ENCODE measurements at regions not wholly inside any gene's neighbourhood (a gene's known extent, or its start where the extent isn't known, plus 50 kb on each side); places are given as distances from the start of the nearest gene placed in this dataset.

DNA sequence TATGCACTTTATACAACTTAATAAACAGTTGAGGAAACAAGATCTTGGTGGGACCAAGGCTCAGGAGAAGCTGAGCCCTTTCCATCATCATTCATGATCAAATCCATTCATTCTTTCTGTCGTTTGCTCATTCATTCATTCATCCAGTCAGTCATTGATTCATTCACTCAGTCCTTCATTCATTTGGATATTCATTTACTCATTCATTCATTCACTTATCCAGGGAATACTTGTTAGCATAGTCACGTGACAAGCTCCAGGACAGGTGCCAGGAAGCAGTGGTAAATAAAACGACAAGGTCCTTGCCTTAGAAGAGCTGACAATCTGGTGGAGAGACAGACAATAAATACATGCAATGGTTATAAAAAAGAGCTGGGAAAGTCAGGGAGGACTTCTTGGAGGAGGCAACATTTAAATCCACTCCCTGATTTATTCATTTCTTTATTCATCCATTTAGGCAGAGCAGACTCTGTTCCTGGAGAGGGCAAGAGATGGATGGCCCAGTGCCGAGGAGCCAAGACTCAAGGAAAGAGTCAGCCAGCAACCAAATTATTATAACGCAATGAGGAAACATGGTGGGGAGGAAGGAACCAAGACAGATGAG is 74.1 kb upstream of the CASZ1 start:
- DNase-seq (no peak), ATAC-seq (ENCODE audit: insufficient read depth, low FRiP score) (no peak)
- TF ChIP-seq, protein P1, sequence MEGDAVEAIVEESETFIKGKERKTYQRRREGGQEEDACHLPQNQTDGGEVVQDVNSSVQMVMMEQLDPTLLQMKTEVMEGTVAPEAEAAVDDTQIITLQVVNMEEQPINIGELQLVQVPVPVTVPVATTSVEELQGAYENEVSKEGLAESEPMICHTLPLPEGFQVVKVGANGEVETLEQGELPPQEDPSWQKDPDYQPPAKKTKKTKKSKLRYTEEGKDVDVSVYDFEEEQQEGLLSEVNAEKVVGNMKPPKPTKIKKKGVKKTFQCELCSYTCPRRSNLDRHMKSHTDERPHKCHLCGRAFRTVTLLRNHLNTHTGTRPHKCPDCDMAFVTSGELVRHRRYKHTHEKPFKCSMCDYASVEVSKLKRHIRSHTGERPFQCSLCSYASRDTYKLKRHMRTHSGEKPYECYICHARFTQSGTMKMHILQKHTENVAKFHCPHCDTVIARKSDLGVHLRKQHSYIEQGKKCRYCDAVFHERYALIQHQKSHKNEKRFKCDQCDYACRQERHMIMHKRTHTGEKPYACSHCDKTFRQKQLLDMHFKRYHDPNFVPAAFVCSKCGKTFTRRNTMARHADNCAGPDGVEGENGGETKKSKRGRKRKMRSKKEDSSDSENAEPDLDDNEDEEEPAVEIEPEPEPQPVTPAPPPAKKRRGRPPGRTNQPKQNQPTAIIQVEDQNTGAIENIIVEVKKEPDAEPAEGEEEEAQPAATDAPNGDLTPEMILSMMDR (IDR thresholded peaks at IDR 0.05; ENCODE audit: control extremely low read depth, extremely low read depth) = no peak
- no peaks in the 10 kb centered on the region for H3K9me3 ChIP-seq (ENCODE audit: control insufficient read depth in 4 of 4, insufficient read depth in 3 of 4, low read length in 3 of 4)
- no peak overlapping the region for H3K4me3 ChIP-seq
- no peak overlapping the region for H3K9ac ChIP-seq (ENCODE audit: insufficient read depth in 1 of 2, low read length in 2 of 2)
- WGBS, 2 donors = 66% methylated on average over 5 of the region's 5 CpGs
- H3K27me3 ChIP-seq (ENCODE audit: control insufficient read depth in 3 of 3, insufficient read depth in 3 of 3, low read length in 2 of 3) = peaks cover 0 to 2% (median 0%) of the 10 kb centered on the region in 3 donors
- H3K27ac ChIP-seq (ENCODE audit: low read depth in 1 of 2, low read length in 1 of 2) = no peak overlapping the region
- H3K36me3 ChIP-seq (ENCODE audit: control insufficient read depth in 4 of 4, insufficient read depth in 4 of 4, low read length in 4 of 4) = no peaks in the 10 kb centered on the region
- H3K4me1 ChIP-seq (ENCODE audit: control insufficient read depth in 5 of 5, insufficient read depth in 5 of 5, low read length in 5 of 5) = peaks cover 0 to 17% (median 0%) of the 10 kb centered on the region in 5 donors

DNA sequence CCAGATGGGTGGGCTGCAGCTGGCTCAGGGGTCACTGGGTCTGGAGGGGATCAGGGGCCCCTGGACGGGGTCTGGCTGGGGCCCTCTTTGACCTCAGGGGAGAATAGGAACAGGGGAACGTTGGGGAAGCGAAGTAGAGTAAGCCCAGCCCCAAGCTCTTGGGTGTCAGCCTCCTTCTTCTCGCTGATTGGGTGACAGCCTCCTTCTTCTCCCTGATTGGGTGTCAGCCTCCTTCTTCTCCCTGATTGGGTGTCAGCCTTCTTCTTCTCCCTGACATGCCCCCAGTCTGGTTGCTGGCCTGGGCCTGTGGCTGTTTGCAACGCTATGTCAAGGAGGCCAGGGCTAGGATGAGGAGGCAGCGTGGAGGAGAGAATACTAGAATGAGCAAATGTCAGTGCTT is 76.7 kb upstream of the CASZ1 start:
- no peaks in the 10 kb centered on the region for H3K36me3 ChIP-seq (ENCODE audit: control insufficient read depth in 4 of 4, insufficient read depth in 4 of 4, low read length in 4 of 4)
- no peak overlapping the region for H3K27ac ChIP-seq (ENCODE audit: low read depth in 1 of 2, low read length in 1 of 2)
- TF ChIP-seq, protein P1 (IDR thresholded peaks at IDR 0.05; ENCODE audit: control extremely low read depth, extremely low read depth) = no peak
- no peaks in the 10 kb centered on the region for H3K9me3 ChIP-seq (ENCODE audit: control insufficient read depth in 4 of 4, insufficient read depth in 3 of 4, low read length in 3 of 4)
- no peaks in the 10 kb centered on the region for H3K27me3 ChIP-seq (ENCODE audit: control insufficient read depth in 3 of 3, insufficient read depth in 3 of 3, low read length in 2 of 3)
- H3K9ac ChIP-seq (ENCODE audit: insufficient read depth in 1 of 2, low read length in 2 of 2) = no peak overlapping the region
- peaks cover 0 to 2% (median 0%) of the 10 kb centered on the region in 5 donors for H3K4me1 ChIP-seq (ENCODE audit: control insufficient read depth in 5 of 5, insufficient read depth in 5 of 5, low read length in 5 of 5)
- DNase-seq (no peak), ATAC-seq (ENCODE audit: insufficient read depth, low FRiP score) (no peak)
- H3K4me3 ChIP-seq = no peak overlapping the region
- WGBS, 2 donors = 74 to 88% methylated on average over 6 of the region's 6 CpGs

DNA sequence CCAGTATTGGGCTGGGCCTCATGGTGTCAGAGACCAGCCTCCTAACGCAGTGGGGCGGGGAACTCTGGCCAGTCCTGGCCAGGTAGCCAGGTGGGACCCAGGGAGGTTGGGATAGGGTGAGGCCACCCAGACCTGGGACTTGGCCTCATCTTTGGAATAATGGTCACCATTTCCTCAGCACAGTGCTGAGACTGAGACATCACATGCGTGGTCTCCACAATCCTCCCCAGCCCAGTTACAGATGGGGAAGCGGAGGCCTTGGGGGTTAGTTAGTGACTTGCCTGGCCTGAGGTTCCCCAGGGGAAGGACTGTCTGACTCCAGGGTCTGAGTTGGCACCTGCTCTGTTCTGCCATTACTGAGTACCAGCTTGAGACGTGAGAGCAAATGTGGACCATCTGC is 77.9 kb upstream of the CASZ1 start:
- TF ChIP-seq, protein P1 (IDR thresholded peaks at IDR 0.05; ENCODE audit: control extremely low read depth, extremely low read depth) = no peak
- Histone ChIP-seq H3K9ac (ENCODE audit: insufficient read depth in 1 of 2, low read length in 2 of 2) (no peak overlapping the region), H3K4me1 (ENCODE audit: control insufficient read depth in 5 of 5, insufficient read depth in 5 of 5, low read length in 5 of 5) (no peaks in the 10 kb centered on the region), H3K4me3 (no peak overlapping the region), H3K36me3 (ENCODE audit: control insufficient read depth in 4 of 4, insufficient read depth in 4 of 4, low read length in 4 of 4) (no peaks in the 10 kb centered on the region), H3K9me3 (ENCODE audit: control insufficient read depth in 4 of 4, insufficient read depth in 3 of 4, low read length in 3 of 4) (no peaks in the 10 kb centered on the region), H3K27me3 (ENCODE audit: control insufficient read depth in 3 of 3, insufficient read depth in 3 of 3, low read length in 2 of 3) (no peaks in the 10 kb centered on the region), H3K27ac (ENCODE audit: low read depth in 1 of 2, low read length in 1 of 2) (no peak overlapping the region)
- DNase-seq (no peak), ATAC-seq (ENCODE audit: insufficient read depth, low FRiP score) (no peak)
- 89 to 96% methylated on average over 5 of the region's 5 CpGs for WGBS, 2 donors

DNA sequence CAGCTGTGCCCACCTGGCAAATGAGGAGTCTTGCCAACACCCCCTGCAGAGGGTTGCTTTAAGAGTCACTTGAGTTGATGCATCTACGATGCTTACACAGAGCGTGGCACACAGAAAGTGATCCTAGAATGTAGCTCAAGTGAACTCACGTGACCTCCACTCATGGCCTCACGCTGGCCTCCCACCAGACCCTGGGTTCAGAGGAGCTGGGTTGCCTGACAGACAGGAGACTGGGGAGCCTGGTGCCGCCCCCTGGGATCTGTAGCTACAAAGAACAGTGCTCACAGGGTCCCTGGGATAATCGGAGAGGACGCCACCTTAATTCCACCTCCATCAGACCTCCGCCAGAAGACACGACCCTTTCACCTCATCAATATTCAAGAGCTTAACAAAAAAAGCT is 81.4 kb upstream of the CASZ1 start:
- Histone ChIP-seq H3K4me3 (no peak overlapping the region), H3K4me1 (ENCODE audit: control insufficient read depth in 5 of 5, insufficient read depth in 5 of 5, low read length in 5 of 5) (no peaks in the 10 kb centered on the region), H3K9me3 (ENCODE audit: control insufficient read depth in 4 of 4, insufficient read depth in 3 of 4, low read length in 3 of 4) (no peaks in the 10 kb centered on the region), H3K27ac (ENCODE audit: low read depth in 1 of 2, low read length in 1 of 2) (no peak overlapping the region), H3K27me3 (ENCODE audit: control insufficient read depth in 3 of 3, insufficient read depth in 3 of 3, low read length in 2 of 3) (no peaks in the 10 kb centered on the region), H3K9ac (ENCODE audit: insufficient read depth in 1 of 2, low read length in 2 of 2) (no peak overlapping the region), H3K36me3 (ENCODE audit: control insufficient read depth in 4 of 4, insufficient read depth in 4 of 4, low read length in 4 of 4) (no peaks in the 10 kb centered on the region)
- TF ChIP-seq, protein P1 (IDR thresholded peaks at IDR 0.05; ENCODE audit: control extremely low read depth, extremely low read depth) = no peak
- 79 to 90% methylated on average over 9 of the region's 9 CpGs for WGBS, 2 donors
- no peak for ATAC-seq (ENCODE audit: insufficient read depth, low FRiP score)
- no peak for DNase-seq

Data from lung (tissue), 11 donors.